ENCODE measurements at regions not wholly inside any gene's neighbourhood (a gene's known extent, or its start where the extent isn't known, plus 50 kb on each side); places are given as distances from the start of the nearest gene placed in this dataset.

- no peak for DNase-seq (ENCODE audit: low spot score in 2 of 2)
- Mint-ChIP-seq H3K27me3 (peaks cover 89% of the 10 kb centered on the region), H3K9me3 (no peaks in the 10 kb centered on the region), H3K27ac (ENCODE audit: low read depth) (no peak overlapping the region), H3K4me3 (no peak overlapping the region), H3K4me1 (peaks cover 8% of the 10 kb centered on the region), H3K36me3 (ENCODE audit: insufficient read depth) (no peaks in the 10 kb centered on the region)
- no peak for ATAC-seq (replicated peaks; ENCODE audit: extremely low read depth, poor library complexity, severe bottlenecking)
Measured at GRCh38 chr17:79217473-79218135, 143.0 kb downstream of the ENGASE start.

- Mint-ChIP-seq H3K9me3 (no peaks in the 10 kb centered on the region), H3K4me1 (peaks cover 8% of the 10 kb centered on the region), H3K27me3 (peaks cover 89% of the 10 kb centered on the region), H3K36me3 (ENCODE audit: insufficient read depth) (no peaks in the 10 kb centered on the region), H3K27ac (ENCODE audit: low read depth) (no peak overlapping the region), H3K4me3 (no peak overlapping the region)
- no peak for ATAC-seq (replicated peaks; ENCODE audit: extremely low read depth, poor library complexity, severe bottlenecking)
- DNase-seq (ENCODE audit: low spot score in 2 of 2), result no peak
Measured at GRCh38 chr17:79216826-79217225, 142.2 kb downstream of the ENGASE start.

GRCh38 chr17:79216391-79216790 lies 141.8 kb downstream of the ENGASE start:
- no peak for DNase-seq (ENCODE audit: low spot score in 2 of 2)

GRCh38 chr17:79215631-79216030 lies 141.0 kb downstream of the ENGASE start:
- Mint-ChIP-seq H3K27me3 (peaks cover 93% of the 10 kb centered on the region), H3K4me1 (peaks cover 6% of the 10 kb centered on the region), H3K27ac (ENCODE audit: low read depth) (no peak overlapping the region), H3K4me3 (no peak overlapping the region), H3K9me3 (no peaks in the 10 kb centered on the region), H3K36me3 (ENCODE audit: insufficient read depth) (no peaks in the 10 kb centered on the region)
- ATAC-seq (replicated peaks; ENCODE audit: extremely low read depth, poor library complexity, severe bottlenecking) (no peak), DNase-seq (ENCODE audit: low spot score in 2 of 2) (no peak)

More at GRCh38 chr17:79216391-79216790, 141.8 kb downstream of the ENGASE start:
- Mint-ChIP-seq H3K27me3 (peaks cover 90% of the 10 kb centered on the region), H3K36me3 (ENCODE audit: insufficient read depth) (no peaks in the 10 kb centered on the region), H3K9me3 (no peaks in the 10 kb centered on the region), H3K4me3 (no peak overlapping the region), H3K4me1 (peaks cover 8% of the 10 kb centered on the region), H3K27ac (ENCODE audit: low read depth) (no peak overlapping the region)
- ATAC-seq (replicated peaks; ENCODE audit: extremely low read depth, poor library complexity, severe bottlenecking), result no peak

GRCh38 chr17:79214940-79215604 lies 140.4 kb downstream of the ENGASE start:
- Mint-ChIP-seq H3K36me3 (ENCODE audit: insufficient read depth) (no peaks in the 10 kb centered on the region), H3K4me3 (no peak overlapping the region), H3K27ac (ENCODE audit: low read depth) (no peak overlapping the region), H3K27me3 (peaks cover 93% of the 10 kb centered on the region), H3K4me1 (peaks cover under 1% of the 10 kb centered on the region), H3K9me3 (no peaks in the 10 kb centered on the region)
- DNase-seq (ENCODE audit: low spot score in 2 of 2) (no peak), ATAC-seq (replicated peaks; ENCODE audit: extremely low read depth, poor library complexity, severe bottlenecking) (no peak)

- H3K4me1 Mint-ChIP-seq, result no peaks in the 10 kb centered on the region
- no peak overlapping the region for H3K27ac Mint-ChIP-seq (ENCODE audit: low read depth)
- no peak overlapping the region for H3K4me3 Mint-ChIP-seq
- H3K27me3 Mint-ChIP-seq, result peaks cover 91% of the 10 kb centered on the region
- ATAC-seq (replicated peaks; ENCODE audit: extremely low read depth, poor library complexity, severe bottlenecking) (no peak), DNase-seq (ENCODE audit: low spot score in 2 of 2) (no peak)
- H3K9me3 Mint-ChIP-seq, result no peaks in the 10 kb centered on the region
- no peaks in the 10 kb centered on the region for H3K36me3 Mint-ChIP-seq (ENCODE audit: insufficient read depth)
Measured at GRCh38 chr17:79214459-79214858, 139.8 kb downstream of the ENGASE start.

GRCh38 chr17:79213305-79213704 lies 138.7 kb downstream of the ENGASE start:
- peaks cover 95% of the 10 kb centered on the region for H3K27me3 Mint-ChIP-seq
- no peaks in the 10 kb centered on the region for H3K9me3 Mint-ChIP-seq
- no peak for ATAC-seq (replicated peaks; ENCODE audit: extremely low read depth, poor library complexity, severe bottlenecking)
- H3K36me3 Mint-ChIP-seq (ENCODE audit: insufficient read depth), result no peaks in the 10 kb centered on the region
- no peaks in the 10 kb centered on the region for H3K4me1 Mint-ChIP-seq
- H3K4me3 Mint-ChIP-seq, result no peak overlapping the region
- H3K27ac Mint-ChIP-seq (ENCODE audit: low read depth), result no peak overlapping the region
- no peak for DNase-seq (ENCODE audit: low spot score in 2 of 2)

- Mint-ChIP-seq H3K27ac (ENCODE audit: low read depth) (no peak overlapping the region), H3K4me1 (no peaks in the 10 kb centered on the region), H3K9me3 (no peaks in the 10 kb centered on the region), H3K36me3 (ENCODE audit: insufficient read depth) (no peaks in the 10 kb centered on the region), H3K4me3 (no peak overlapping the region), H3K27me3 (peaks cover 90% of the 10 kb centered on the region)
- DNase-seq (ENCODE audit: low spot score in 2 of 2) (no peak), ATAC-seq (replicated peaks; ENCODE audit: extremely low read depth, poor library complexity, severe bottlenecking) (no peak)
Measured at GRCh38 chr17:79212149-79213087, 137.8 kb downstream of the ENGASE start.

- no peak overlapping the region for H3K4me3 Mint-ChIP-seq
- peaks cover 80% of the 10 kb centered on the region for H3K27me3 Mint-ChIP-seq
- H3K9me3 Mint-ChIP-seq, result no peaks in the 10 kb centered on the region
- H3K36me3 Mint-ChIP-seq (ENCODE audit: insufficient read depth), result no peaks in the 10 kb centered on the region
- H3K27ac Mint-ChIP-seq (ENCODE audit: low read depth), result no peak overlapping the region
- DNase-seq (ENCODE audit: low spot score in 2 of 2) (no peak), ATAC-seq (replicated peaks; ENCODE audit: extremely low read depth, poor library complexity, severe bottlenecking) (no peak)
- no peaks in the 10 kb centered on the region for H3K4me1 Mint-ChIP-seq
Measured at GRCh38 chr17:79211061-79211770, 136.6 kb downstream of the ENGASE start.

- no peaks in the 10 kb centered on the region for H3K9me3 Mint-ChIP-seq
- peaks cover 80% of the 10 kb centered on the region for H3K27me3 Mint-ChIP-seq
- no peaks in the 10 kb centered on the region for H3K4me1 Mint-ChIP-seq
- H3K27ac Mint-ChIP-seq (ENCODE audit: low read depth), result no peak overlapping the region
- DNase-seq (ENCODE audit: low spot score in 2 of 2) (no peak), ATAC-seq (replicated peaks; ENCODE audit: extremely low read depth, poor library complexity, severe bottlenecking) (no peak)
- no peak overlapping the region for H3K4me3 Mint-ChIP-seq
- no peaks in the 10 kb centered on the region for H3K36me3 Mint-ChIP-seq (ENCODE audit: insufficient read depth)
Measured at GRCh38 chr17:79210638-79211037, 136.0 kb downstream of the ENGASE start.

- Mint-ChIP-seq H3K9me3 (no peaks in the 10 kb centered on the region), H3K4me3 (no peak overlapping the region), H3K36me3 (ENCODE audit: insufficient read depth) (no peaks in the 10 kb centered on the region), H3K27ac (ENCODE audit: low read depth) (no peak overlapping the region), H3K27me3 (peaks cover 61% of the 10 kb centered on the region), H3K4me1 (no peaks in the 10 kb centered on the region)
- ATAC-seq (replicated peaks; ENCODE audit: extremely low read depth, poor library complexity, severe bottlenecking), result no peak
- no peak for DNase-seq (ENCODE audit: low spot score in 2 of 2)
Measured at GRCh38 chr17:79207960-79208359, 133.3 kb downstream of the ENGASE start.

- DNase-seq (ENCODE audit: low spot score in 2 of 2) (no peak), ATAC-seq (replicated peaks; ENCODE audit: extremely low read depth, poor library complexity, severe bottlenecking) (no peak)
- Mint-ChIP-seq H3K36me3 (ENCODE audit: insufficient read depth) (no peaks in the 10 kb centered on the region), H3K27me3 (peaks cover 61% of the 10 kb centered on the region), H3K27ac (ENCODE audit: low read depth) (no peak overlapping the region), H3K4me3 (no peak overlapping the region), H3K4me1 (no peaks in the 10 kb centered on the region), H3K9me3 (no peaks in the 10 kb centered on the region)
Measured at GRCh38 chr17:79205688-79206205, 131.1 kb downstream of the ENGASE start.
